HG03520 (cell line): ENCODE measurements at regions not wholly inside any gene's neighbourhood (a gene's known extent, or its start where the extent isn't known, plus 50 kb on each side); places are given as distances from the start of the nearest gene placed in this dataset.

Experiments used
- ATAC-seq: cut with Tn5 transposase; IDR thresholded peaks from one replicate; pipeline ENCODE4 v1.9.1; 2021; ENCODE audit warnings: mild to moderate bottlenecking, moderate library complexity; ENCODE audit not compliant: unreplicated experiment

- no peak for ATAC-seq
These were observed 130.5 kb upstream of the CRY1 start for GRCh38 chr12:107223821-107224220.

DNA sequence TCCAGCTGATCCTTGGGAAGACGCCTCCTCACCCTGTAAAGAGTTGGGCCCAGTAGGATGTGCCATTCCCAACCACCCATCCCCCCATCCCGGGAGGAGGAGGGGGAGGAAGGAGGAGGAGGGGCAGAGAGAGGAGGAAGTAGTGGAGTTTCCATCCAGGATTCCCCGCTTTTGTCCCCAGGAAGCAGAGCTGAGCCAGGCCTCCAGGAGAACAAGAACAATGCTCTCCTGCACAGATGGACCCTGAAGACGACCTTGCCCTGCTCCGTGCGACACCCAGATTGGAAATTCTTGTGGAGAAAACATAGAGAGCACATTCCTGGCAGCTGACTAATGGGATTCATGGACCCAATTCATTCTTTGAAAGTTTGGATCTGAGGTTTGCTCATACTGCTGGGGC is 132.3 kb upstream of the CRY1 start:
- ATAC-seq = no peak

GRCh38 chr12:107226126-107226525 is 132.8 kb upstream of the CRY1 start:
- no peak for ATAC-seq

GRCh38 chr12:107228076-107228475 is 134.7 kb upstream of the CRY1 start:
- ATAC-seq = no peak

DNA sequence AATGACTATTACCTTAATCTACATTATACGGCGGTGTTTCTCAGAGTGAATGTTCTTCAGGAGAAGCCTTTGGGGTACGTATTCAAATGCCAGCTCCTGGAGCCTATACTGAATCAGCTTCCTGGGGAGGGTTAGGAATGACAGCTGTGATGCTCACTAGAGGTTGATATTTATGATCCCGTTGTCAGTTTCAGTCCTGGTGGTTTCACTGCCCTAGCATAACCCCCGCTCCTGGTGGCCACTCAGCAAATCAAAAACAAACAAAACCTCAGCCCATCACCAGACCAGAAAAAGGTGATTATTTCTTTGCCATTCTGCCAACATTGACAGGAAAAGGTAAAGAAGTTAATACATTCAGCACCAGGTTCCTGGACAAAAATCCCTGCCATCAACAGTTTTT is 136.5 kb upstream of the CRY1 start:
- no peak for ATAC-seq

DNA sequence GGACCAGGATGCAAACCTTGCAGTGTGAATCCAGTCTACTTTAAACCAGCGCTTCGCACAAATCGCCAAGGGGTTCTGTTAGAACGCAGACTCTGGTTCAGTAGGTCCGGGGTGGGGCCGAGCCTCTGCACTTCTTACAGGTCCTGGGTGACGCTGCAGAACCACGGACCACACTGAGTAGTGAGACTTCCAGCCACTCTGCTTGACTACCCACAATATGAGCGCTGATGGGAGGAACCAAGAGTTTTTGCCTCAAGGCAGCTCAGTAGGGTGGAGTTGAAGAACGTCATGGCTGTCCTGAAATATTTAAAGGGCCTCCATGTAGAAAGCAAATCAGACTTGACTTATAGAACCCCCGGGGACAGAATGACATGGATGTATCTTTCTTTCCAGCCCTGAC is 138.0 kb upstream of the CRY1 start:
- no peak for ATAC-seq

DNA sequence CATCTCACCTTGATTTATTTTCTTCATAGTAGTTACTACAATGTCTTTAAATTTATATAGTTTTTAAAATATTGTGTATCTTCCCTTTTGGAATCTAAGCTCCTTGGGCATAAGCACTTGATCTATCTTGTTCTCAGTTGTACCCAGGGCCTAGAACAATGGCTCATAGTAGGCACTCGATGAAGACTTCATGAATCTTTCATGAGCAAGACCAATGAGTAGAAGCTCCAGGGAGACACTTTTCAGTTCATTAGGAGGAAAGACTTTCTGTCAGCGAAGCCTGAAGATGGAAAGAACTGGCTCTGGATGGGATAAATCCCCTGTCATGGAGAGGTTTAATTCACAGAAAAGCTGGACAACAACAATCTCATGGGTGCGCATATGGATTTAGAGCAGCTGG is 140.2 kb upstream of the CRY1 start:
- no peak for ATAC-seq

DNA sequence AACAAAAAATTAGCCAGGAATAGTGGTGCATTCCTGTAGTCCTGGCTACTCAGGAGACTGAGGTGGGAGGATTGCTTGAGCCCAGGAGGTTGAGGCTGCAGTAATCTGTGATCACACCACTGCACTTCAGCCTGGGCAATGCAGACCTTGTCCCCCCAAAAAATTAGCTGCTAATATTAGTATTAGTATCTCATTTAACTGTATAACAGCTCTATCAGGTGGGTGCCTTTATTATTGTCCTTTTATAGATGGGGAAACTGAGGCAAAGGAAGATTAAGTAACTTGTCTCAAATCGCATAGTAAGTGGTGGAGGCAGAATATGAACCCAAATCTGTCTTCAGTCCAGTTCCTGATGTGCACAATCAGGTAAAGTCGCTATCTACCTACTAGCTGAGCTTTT is 142.3 kb upstream of the CRY1 start:
- no peak for ATAC-seq

GRCh38 chr12:107236824-107237511 is 143.6 kb upstream of the CRY1 start:
- ATAC-seq = no peak

GRCh38 chr12:107238296-107238695 is 144.9 kb upstream of the CRY1 start:
- no peak for ATAC-seq

- no peak for ATAC-seq
These were observed 148.1 kb upstream of the CRY1 start for GRCh38 chr12:107241411-107241810.

GRCh38 chr12:107242189-107242588 is 148.8 kb upstream of the CRY1 start:
- no peak for ATAC-seq

- no peak for ATAC-seq
These were observed 150.0 kb upstream of the CRY1 start for GRCh38 chr12:107243341-107243740.

DNA sequence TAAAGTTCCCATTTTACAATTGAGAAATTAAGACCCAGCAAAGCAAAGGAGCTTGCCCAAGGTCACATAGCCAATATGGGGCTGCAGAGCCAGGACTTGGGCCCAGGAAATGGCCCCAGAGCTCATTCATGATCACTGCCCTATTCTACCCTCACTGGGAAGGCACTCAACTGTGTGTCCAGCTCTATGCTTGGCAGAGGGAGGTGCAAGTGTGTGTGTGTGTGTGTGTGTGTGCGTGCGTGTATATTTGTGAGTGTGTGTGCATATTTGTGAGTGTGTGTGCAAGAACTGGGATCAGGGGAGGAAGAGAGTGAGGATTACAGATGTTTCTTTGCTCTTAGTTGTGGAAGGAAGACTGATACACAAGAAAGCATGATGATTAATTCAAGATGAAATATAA is 151.2 kb upstream of the CRY1 start:
- ATAC-seq = no peak

DNA sequence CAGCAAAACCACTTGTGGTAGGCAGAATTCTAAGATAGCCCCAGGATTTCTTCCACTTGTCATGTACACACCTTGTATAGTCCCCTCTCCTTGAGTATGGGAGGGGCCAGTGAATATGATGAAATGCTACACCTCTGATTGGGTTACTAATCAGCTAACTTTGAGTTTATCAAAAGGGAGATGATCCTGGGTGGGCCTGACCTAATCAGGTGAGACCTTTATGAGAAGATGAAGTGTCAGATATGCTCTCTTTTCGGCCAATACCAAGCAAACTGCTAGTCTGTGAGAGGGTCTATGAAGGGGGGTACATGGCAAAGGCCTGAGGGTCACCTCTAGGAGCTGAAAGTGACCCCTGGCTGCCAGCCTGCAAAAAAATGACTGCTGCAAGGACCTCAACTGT is 154.3 kb upstream of the CRY1 start:
- ATAC-seq = no peak

DNA sequence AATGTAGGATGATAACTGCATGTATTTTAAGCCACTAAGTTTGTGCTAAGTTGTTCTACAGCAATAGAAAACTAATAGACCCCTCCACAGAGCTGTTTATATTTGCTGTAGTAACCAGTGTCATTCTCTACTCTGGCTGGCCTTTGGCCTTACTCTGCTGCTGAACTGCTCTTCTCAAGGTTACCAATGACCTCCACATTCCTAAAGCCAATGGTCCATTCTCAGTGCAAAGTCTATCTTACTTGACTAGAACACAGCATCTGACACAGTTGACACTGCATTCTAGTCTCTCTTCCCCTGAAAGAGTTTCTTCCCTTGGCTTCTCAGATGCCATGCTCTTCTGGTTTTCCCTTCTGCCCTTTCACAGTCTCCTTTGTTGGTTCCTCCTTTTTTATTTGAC is 154.8 kb upstream of the CRY1 start:
- no peak for ATAC-seq

DNA sequence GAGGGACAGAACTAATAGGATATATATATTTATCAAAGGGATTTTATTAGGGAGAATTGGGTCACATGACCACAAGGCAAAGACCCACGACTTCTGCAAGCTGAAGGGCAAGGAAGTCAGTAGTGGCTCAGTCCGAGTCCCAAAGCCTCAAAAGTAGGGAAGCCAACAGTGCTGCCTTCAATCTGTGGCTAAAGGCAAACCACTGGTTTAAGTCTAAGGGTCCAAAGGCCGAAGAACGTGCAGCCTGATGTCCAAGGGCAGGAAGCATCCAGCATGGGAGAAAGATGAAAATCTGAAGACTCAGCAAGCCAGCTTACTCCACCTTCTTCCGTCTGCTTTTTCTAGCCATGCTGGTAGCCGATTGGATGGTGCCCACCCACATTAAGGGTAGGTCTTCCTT is 157.9 kb upstream of the CRY1 start:
- ATAC-seq = no peak

GRCh38 chr12:107253361-107253760 is 160.0 kb upstream of the CRY1 start:
- no peak for ATAC-seq

DNA sequence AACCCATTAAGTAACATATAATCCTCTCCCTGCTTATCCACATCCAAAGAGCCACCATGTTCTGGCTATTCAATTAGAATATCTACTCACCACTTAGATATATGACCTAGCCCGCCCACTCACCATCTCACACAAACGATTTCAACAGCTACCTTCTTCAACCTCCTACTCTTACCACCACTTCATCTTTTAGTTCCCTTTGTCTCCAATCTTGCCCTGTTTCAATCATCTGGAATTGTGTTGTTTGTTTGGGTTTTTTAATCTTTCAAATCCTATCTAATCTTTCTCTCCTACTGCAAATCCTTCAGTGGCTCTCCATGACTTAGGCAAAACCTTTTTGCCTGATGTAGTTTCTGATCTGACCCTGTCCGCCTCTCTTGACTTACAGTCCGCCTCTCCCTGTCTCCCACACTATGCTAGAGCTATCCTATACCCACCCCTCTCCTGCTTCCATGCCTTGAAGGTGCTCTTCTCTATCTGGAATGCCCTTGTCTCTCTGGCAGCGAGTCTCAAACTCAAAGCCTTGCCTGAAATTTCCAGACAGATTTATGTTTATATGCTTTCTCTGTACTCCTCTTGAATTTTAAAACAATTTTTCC is 161.0 kb upstream of the CRY1 start:
- no peak for ATAC-seq

DNA sequence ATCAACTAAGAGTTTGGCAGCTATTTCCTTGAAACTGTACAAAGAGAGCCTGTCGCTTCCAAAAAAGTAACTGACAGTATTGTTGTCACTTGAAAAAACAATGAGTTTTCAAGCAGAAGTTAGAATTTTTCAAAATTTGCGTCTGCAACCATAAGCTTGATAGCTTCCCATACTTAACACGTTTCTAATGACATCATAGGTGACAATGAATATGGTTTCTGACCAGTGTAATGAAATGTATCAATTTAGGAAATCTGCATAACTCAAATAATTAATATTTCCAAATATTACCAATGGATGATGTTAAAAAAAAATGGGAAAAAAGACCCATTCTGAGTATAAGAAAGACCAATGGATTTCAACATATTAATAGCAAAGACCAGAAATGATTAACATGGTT is 165.4 kb upstream of the CRY1 start:
- ATAC-seq = no peak

GRCh38 chr12:107263980-107264379 is 170.6 kb upstream of the CRY1 start:
- ATAC-seq = no peak

- no peak for ATAC-seq
These were observed 171.3 kb upstream of the CRY1 start for GRCh38 chr12:107264667-107265066.

DNA sequence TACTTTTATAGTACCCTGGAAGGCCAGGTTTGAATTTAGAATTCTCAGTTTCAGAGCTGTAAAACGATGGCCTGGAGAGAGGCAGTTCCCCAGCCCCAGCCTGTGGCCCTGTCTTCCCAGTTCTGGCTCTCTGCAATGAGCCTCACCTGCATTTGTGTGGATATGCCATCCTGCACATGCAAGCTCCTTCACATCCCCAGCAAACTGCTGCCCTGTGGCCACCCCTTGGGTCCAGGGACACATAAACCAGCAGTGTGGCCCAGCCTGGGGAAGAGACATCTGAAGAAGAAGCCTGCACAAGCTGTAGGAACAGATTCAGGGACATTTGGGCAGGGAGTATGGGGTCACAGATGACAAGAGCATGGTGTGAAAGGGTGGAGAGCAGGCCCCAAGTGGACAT is 174.3 kb upstream of the CRY1 start:
- no peak for ATAC-seq
